GM15510 (cell line): ENCODE measurements at regions not wholly inside any gene's neighbourhood (a gene's known extent, or its start where the extent isn't known, plus 50 kb on each side); places are given as distances from the start of the nearest gene placed in this dataset.

Experiments
- POLR2A ChIP-seq: IDR thresholded peaks from 3 replicates; pipeline ENCODE4 v1.6.1; 2011; ENCODE audit warnings: borderline replicate concordance; ENCODE audit not compliant: insufficient read length; ENCODE audit errors: extremely low read depth

DNA sequence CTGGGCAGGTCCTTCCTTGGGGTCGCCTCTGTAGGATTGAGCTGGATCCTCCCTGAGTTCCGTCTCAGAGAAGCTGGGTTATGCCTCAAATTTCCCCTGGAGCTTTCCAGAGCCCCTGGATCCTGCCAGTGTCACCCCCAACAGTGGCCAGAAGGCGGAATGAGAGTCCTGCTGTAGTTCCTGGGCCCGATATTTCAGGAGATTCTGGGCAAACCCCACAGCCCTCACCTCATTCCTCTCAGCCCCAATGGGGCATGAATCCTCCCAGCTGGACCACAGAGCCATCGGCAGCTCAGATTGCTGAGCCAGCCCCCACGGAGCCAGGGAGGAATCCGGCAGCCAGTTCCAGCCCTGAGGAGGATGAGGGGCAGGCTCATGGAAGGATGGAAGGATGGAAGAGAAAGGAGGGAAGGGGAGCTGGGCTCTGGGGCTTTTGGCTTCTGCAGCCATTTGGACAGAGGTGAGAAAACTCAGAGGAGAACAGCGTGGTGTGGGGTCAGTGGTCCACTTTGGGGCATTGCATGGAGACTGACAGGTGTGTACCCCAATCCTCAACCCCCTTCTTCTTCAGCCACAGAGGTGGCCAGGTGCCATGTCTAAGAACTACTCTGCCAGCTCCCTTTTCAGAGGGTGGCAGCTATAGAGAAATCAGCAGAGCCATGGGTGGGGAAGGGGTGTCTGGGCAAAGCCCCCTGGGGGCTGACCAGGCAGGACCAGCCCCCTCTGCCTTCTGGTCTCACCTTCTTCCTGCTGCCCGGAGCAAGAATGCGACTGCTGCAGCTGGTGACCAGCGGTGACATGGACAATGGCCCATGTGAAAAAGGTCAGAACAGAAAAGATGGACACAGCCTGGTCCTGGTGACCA is 867.6 kb downstream of the TBC1D22A start:
- TF ChIP-seq POLR2A: no peak

DNA sequence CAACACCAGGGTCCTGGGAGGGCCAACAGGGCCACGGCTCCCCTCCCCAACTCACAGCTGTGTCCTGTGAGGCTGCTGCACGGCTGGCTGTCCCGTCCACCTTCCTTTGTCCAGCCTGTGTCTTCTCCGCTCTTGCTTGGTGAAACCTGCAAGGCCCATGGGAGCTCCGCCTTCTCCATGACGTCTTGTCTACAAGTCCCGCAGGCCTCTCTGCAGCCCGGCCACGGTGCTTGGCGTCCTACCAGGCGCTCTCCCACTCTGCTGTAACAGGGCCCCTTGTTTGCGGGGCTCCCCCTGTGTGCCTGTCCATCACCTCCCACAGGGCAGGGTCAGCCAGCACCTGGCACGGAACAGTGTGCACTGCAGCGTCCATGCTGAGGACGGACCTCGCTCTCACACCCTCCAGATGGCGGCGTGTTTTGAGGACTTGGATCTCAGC is 866.8 kb downstream of the TBC1D22A start:
- no peak for TF ChIP-seq POLR2A

DNA sequence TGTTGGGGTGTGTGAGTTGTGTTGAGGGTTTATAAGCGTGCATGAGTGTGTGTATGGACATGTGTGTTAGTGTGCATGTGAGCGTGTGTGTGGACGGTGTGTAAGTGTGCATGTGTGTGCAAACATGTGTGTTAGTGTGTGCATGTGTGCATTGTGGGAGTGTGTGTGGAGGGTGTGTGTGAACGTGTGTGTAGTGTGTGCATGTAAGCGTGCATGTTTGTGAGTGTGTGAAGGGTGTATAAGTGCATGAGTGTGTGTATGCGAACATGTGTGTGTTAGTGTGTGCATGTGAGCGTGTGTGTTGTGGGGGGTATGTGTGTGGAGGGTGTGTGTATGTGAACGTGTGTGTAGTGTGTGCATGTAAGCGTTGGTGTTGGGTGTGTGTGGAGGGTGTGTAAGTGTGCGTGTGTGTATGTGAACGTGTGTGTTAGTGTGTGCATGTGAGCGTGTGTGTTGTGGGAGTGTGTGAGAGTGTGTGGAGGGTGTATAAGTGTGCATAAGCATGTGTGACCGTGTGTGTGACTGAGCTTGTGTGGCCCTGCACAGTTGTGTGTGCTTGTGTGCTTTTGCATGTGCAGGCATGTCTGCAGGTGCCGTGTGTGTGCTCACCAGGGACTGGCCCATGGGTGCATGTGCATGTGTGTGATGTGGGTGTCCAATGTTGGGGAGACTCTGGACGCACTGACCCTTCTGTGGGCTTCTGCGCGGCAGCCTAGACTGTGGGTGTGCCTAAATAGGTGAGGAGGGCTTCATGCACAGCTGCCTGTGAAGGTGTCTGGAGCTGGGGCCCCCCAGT is 866.2 kb downstream of the TBC1D22A start:
- no peak for TF ChIP-seq POLR2A

DNA sequence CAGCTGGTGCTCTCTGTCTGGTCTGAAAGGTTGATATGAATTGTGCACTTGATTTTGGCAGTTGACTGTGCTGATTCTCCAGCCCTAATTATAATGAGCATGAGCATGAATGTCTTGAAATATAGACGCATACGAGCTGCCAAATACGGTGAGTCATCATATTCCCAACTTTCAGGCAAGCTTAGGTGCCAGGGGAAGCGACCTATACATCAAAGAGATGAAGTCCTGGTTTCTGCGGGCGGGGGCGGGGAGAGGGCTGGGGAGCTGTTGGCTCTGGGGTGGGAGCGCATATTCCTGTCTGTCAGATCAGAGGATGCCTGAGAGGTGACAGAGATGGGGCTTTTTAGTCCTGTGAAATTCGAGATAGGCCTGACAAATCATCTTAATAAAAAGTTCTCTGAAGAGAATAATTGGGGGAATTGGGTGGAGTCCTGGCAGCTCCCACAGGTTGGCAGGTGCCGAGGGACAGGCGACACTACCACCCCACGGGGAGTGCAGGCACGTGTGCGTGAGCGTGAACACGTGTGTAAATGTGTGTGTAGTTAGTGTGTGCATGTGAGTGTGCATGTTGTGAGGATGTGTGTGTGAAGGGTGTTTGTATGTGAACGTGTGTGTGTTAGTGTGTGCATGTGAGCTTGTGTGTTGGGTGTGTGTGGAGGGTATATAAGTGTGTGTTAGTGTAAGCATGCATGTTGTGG is 865.3 kb downstream of the TBC1D22A start:
- no peak for TF ChIP-seq POLR2A

DNA sequence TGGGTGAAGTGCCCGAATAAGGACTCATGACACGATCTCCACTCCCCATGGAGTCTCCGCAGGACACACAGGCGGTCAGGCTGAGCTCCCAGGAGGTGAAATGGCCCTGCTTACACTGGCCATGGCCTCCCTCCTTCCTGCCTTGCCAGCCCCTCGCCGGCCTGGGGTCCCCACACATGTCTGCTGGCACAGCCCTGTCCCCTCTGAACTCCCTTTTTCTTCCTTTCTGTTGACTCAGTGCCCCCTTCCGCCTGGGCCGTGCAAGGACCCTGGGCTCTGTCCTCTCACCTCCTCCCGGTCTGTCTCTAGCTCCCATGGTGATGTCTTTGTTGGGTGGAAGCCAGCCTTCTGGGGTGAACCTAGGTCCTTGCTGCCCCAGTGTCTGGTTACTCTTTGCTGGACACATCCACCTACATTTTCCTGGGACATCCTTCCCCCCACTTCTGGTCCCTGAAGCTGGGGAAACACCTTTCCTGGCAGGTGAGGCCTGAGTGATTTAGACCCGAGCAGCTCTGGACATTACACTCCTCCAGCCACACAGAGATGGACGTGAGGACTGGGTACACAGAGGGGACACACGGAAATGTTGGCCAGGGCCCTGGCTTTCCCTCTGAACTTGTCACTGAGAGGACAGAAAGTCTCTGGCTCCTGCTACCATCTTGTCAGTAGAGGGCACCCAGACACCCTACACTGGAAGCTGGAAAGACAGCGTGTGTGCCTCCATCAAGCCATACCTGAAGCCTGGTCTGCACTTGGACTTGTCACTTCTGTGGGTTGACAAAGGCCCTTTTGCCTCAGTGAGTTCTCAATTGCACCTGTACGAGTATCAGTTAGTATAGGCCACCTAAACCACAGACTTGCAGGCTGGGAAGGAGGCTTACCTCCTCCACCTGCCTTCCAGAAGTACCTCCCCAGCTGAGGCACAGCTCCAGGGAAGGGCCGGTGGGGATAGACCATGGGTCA is 864.3 kb downstream of the TBC1D22A start:
- TF ChIP-seq POLR2A: no peak

DNA sequence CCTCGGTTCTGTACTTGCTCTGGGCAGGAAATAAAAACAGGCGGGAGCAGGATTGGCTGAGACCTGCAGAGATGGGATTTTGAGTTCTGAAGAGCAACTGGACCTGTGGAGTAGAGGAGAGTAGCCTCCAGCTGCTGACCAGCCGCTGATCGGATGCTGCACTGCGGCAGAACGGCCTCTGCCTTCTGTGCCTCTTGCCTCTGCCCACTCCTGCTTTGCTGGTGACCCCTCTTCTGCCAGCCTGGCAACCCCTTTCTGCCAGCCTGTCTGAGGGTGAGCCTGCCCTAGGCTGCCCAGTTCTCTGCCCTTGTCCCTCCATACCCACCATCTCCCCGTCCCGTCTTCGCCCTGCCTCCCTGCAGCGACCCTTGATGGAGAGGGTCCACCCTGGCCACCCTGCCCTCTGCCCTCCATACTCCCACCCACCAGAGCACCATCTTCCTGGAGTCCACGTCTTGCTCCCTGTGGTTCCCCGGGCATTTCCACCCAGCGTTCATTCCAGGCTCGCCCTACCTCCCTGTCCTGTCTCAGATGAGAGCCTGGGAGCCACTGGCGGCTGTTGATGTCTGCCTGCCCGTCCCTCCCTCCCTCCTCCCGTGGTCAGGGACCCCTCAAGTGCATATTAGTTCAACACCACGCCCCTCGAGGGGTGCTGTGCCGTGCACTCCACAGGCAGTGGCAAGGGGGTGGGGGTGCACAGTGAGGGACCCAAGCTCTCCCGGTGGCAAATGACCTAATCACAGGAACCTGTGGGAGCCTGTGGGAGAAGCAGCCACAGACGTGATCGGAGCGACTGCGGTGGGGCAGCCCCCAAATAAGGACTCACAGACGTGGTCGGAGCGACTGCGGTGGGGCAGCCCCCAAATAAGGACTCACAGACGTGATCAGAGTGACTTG is 863.3 kb downstream of the TBC1D22A start:
- TF ChIP-seq POLR2A: no peak

DNA sequence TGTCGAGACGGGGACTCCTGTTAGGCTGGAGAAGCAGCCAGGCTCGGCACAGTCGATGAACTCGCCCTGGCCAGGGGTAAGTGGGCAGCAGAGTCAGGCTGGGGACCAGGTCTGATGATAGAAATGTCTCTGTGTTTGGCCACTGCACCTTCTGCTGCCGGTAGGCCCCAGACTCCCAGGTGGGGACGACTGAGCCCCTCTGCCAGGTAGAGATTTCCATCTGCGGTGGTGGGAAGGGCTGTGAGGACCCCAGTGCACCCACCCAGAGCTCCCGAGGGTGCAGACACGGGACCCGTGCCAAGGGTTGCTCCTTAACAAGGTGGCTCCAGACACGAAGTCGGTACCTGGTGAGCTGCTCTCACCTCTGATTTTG is 862.5 kb downstream of the TBC1D22A start:
- no peak for TF ChIP-seq POLR2A

DNA sequence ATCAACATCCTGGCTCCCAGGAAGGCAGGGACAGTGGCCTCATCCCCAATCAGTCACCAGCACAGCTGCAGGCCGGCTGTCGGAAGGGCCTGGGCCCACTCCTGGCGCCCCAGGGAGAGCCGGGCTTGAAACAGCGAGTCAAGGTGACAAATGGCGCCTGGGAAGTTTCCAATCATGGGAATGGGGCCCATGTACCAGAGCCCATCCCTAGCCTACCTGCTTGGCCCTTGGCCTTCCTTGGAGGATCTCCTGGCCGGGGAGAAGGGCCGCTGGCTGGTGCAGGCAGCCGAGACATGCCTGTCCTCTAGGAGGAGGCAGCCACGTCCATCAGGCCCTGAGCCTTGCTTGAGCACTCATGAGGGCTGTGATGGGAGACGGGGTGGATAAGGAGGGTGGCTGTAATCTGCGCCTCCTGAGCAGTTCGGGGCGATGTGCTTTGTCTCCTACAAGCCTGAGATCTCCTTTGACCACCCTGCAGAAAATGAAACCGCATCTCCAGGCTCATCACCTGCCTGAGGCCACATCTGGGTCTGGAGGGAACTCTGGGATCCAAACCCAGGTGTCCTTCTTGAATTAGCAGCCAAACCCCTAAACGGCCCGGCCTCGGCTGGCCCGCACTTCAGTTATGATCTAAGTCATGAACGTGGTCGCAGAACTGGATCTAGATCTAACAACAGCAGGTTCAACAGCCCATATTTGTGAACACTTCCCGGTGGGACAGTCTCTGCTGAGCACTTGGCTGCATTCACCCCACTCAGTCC is 862.0 kb downstream of the TBC1D22A start:
- TF ChIP-seq POLR2A: no peak

DNA sequence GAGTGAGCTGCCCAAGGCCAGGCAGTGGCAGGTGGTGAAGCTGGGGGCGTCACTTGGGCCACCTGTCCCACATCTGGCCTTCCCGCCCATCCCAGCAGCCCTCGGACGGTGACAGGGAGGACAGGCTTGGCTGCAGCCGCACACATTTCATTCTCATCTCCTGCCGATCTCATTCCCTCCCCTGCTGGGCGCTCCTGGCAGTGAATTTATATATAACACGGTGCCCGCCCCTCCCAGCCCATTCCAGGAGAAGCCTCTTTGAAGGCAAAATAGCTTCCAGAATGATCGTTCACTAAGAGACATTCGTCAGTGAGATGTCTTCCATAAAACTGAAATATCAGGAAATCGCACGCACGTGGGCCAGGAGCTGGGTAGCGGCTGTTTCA is 861.3 kb downstream of the TBC1D22A start:
- TF ChIP-seq POLR2A: no peak

DNA sequence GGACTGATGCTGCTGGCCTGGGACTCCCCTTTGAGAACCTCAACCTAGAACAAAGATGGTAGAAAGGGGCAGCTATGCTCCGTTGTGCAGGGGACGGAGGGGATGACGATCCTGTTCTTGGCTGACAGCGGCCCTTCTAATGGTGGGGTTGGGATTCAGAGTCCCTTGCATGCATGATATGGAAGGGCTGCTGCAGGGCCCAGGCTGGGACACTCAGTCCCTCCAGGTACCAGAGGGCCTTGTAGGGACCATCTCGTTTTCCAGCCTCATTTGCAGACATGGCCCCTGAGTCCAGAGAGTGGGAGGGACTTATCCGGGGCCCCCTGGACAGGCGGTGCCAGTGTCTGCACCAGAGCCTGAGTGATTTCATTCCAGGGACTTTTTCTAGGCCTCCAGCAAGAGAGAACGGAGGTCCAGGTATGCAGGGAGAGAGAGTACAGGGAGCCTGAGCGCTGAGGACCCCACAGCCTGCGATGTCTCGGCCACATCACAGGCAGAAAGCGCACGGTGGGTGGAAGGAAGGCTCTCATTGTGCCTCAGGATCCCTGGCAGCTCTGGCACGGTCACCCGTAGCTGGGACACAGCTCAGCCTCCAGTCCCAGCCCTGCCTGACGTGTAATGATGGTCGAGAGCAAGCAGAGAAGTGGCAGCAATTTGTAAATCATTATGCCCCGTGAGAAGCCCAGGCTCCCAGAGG is 860.8 kb downstream of the TBC1D22A start:
- TF ChIP-seq POLR2A: no peak

DNA sequence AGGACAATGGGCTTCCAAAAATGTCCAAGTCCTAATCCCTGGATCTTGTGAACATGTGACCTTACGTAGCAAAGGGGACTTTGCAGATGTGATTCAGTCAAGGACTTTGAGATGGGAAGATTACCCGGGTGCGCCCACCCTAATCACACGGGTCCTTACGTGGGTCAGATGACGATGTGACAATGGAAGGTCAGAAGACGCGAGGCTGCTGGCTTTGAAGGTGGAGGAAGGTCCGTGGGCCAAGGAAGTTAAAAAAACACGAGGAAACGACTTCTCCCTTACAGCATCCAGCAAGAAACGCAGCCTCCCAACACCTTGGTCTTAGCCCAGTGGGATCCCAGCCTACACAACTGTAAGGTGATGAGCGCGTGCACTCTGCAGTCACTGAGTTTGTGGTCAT is 860.1 kb downstream of the TBC1D22A start:
- no peak for TF ChIP-seq POLR2A

DNA sequence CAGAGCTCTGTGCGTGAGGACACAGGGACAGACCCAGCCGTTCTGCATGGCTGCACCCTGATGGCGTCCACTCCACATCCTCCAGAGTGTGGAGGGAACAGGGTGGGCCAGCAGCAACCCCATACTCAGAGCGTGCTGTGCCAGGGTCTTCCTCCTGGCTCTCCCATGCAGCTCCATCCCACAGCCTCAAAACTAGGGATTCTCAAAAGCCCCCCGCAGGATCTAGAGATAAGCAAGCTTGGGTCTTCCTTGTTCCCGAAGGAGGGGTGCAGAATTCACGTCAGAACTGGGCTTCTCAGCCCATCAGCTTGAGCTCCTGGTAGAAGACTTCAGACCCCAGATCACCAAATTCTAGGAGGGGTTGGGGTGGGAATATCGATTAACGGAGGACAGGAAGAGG is 858.8 kb downstream of the TBC1D22A start:
- TF ChIP-seq POLR2A: no peak
